Panc1 (cell line): ENCODE measurements at regions not wholly inside any gene's neighbourhood (a gene's known extent, or its start where the extent isn't known, plus 50 kb on each side); places are given as distances from the start of the nearest gene placed in this dataset.

Experiments used
- ATAC-seq: fragments of 200-7000 bp; cut with Tn5 transposase; 2 replicates; pipeline ENCODE4 v1.9.1; 2020; ENCODE audit warnings: mild to moderate bottlenecking, moderate library complexity
- BruUV-seq: library from RNA; stranded (reverse); fragments of 400-500 nt; replicated peaks from 2 replicates; lab custom pipeline; 2021; lab: Mats Ljungman, UMichigan
- CTCF ChIA-PET: fragments of 300-600 bp; sonication (Branson Sonifier 250); formaldehyde crosslinking; loops from one replicate; lab custom pipeline; 2022; ENCODE audit warnings: antibody characterized with exemption; lab: Charles Lee
- POLR2A ChIA-PET: fragments of 300-600 bp; sonication (Branson Sonifier 250); formaldehyde crosslinking; loops from one replicate; lab custom pipeline; 2022; ENCODE audit warnings: antibody characterized with exemption; lab: Charles Lee
- DNase-seq: peaks from one replicate; pipeline ENCODE4 v3.0.0-alpha.2; 2010; ENCODE audit warnings: low read depth, low spot score
- H3K27ac ChIP-seq: 2 replicates; pipeline ENCODE4 v1.5.1; 2011; ENCODE audit warnings: mild to moderate bottlenecking, low read length, inconsistent platforms
- H3K27me3 ChIP-seq: fragments of 200-500 bp; sonication (Bioruptor generic); 2 replicates; pipeline ENCODE4 v1.6.0; 2014; ENCODE audit warnings: low read length, inconsistent platforms; ENCODE audit not compliant: control insufficient read depth, insufficient read depth
- H3K36me3 ChIP-seq: fragments of 200-500 bp; sonication (Bioruptor generic); 2 replicates; pipeline ENCODE4 v1.5.1; 2014; ENCODE audit warnings: inconsistent platforms, mild to moderate bottlenecking, low read length, moderate library complexity; ENCODE audit not compliant: control insufficient read depth, insufficient read depth
- H3K4me1 ChIP-seq: 2 replicates; pipeline ENCODE4 v1.5.1; 2011; ENCODE audit warnings: inconsistent platforms, mild to moderate bottlenecking, low read length, moderate library complexity; ENCODE audit not compliant: control insufficient read depth, insufficient read depth
- H3K4me3 ChIP-seq, 2 experiments: 2 replicates each; pipeline ENCODE4 v1.5.1; 2011 to 2012; ENCODE audit warnings: low read depth in 2 of 2, low read length in 2 of 2, mild to moderate bottlenecking in 2 of 2, inconsistent platforms in 1 of 2, moderate library complexity in 1 of 2
- H3K9me3 ChIP-seq: fragments of 200-500 bp; sonication (Bioruptor generic); 2 replicates; pipeline ENCODE4 v1.5.1; 2014; ENCODE audit warnings: low read depth, mild to moderate bottlenecking, inconsistent platforms, low read length, moderate library complexity; ENCODE audit not compliant: control insufficient read depth, insufficient read depth
- CTCF ChIP-seq: fragments of 450-650 bp; IDR thresholded peaks from 2 replicates; pipeline ENCODE4 v1.5.1; 2017; ENCODE audit warnings: mild to moderate bottlenecking
- POLR2AphosphoS5 ChIP-seq: IDR thresholded peaks from 2 replicates; pipeline ENCODE4 v1.6.1; 2012; ENCODE audit warnings: mild to moderate bottlenecking, low read depth, low read length, moderate library complexity
- REST ChIP-seq, 2 experiments: IDR thresholded peaks; 2 replicates each; pipeline ENCODE4 v1.6.1; 2011 to 2012; ENCODE audit warnings: low read depth in 2 of 2, control low read depth in 1 of 2, low read length in 1 of 2, mild to moderate bottlenecking in 1 of 2, moderate library complexity in 1 of 2; ENCODE audit not compliant: insufficient read depth in 1 of 2
- SIN3A ChIP-seq: IDR thresholded peaks from 2 replicates; pipeline ENCODE4 v1.6.1; 2012; ENCODE audit warnings: low read depth, mild to moderate bottlenecking, low read length, moderate library complexity, borderline replicate concordance; ENCODE audit not compliant: insufficient read depth
- TCF7L2 ChIP-seq: IDR thresholded peaks from 2 replicates; pipeline ENCODE4 v1.6.1; 2011; ENCODE audit warnings: mild to moderate bottlenecking, low read depth, low read length, inconsistent platforms
- in situ Hi-C: cut with HindIII; loops from 2 replicates; pipeline ENCODE4 v1.10.0; 2016; ENCODE audit warnings: low sequenced_read_pairs, low pct_unique_long_range_greater_than_20kb
- intact Hi-C: fragments of 100-400 bp; cut with micrococcal nuclease; formaldehyde crosslinking; loops from one replicate; pipeline ENCODE4 v1.10.0; 2022; ENCODE audit not compliant: unreplicated experiment

GRCh38 chr1:99520121-99520520 is 125.8 kb upstream of the PALMD start:
- no TSS peak for BruUV-seq

GRCh38 chr1:99525331-99525730 is 120.6 kb upstream of the PALMD start:
- Histone ChIP-seq H3K9me3 (no peaks in the 10 kb centered on the region), H3K4me3 (no peak overlapping the region), H3K27me3 (no peaks in the 10 kb centered on the region), H3K27ac (no peak overlapping the region), H3K4me1 (no peaks in the 10 kb centered on the region), H3K36me3 (no peaks in the 10 kb centered on the region)
- intact Hi-C loops (no loop called here), in situ Hi-C loops (no loop called here)
- CTCF ChIA-PET = no interaction called here
- TF ChIP-seq SIN3A (no peak), TCF7L2 (no peak), REST (IDR thresholded peaks at IDR 0.05; ENCODE audit: insufficient read depth in 1 of 2, low read depth in 2 of 2, low read length in 1 of 2) (no peak), CTCF (no peak), POLR2AphosphoS5 (no peak)
- BruUV-seq = no TSS peak
- ATAC-seq = no peak
- no peak for DNase-seq
- POLR2A ChIA-PET = no interaction called here

More at GRCh38 chr1:99520121-99520520, 125.8 kb upstream of the PALMD start:
- in situ Hi-C loops = no loop called here
- ChIA-PET POLR2A (no interaction called here), CTCF (no interaction called here)
- no peaks in the 10 kb centered on the region for H3K36me3 ChIP-seq
- no peak for ATAC-seq
- intact Hi-C loops = no loop called here
- no peak for DNase-seq
- no peaks in the 10 kb centered on the region for H3K9me3 ChIP-seq
- no peak overlapping the region for H3K4me3 ChIP-seq
- H3K27ac ChIP-seq = no peak overlapping the region
- no peak for TF ChIP-seq REST (IDR thresholded peaks at IDR 0.05; ENCODE audit: insufficient read depth in 1 of 2, low read depth in 2 of 2, low read length in 1 of 2)
- no peak for TF ChIP-seq SIN3A
- H3K27me3 ChIP-seq = no peaks in the 10 kb centered on the region
- no peaks in the 10 kb centered on the region for H3K4me1 ChIP-seq
